SK-N-SH (cell line): ENCODE measurements at regions not wholly inside any gene's neighbourhood (a gene's known extent, or its start where the extent isn't known, plus 50 kb on each side); places are given as distances from the start of the nearest gene placed in this dataset.

Source experiments
- CTCF ChIP-seq: fragments of 200-600 bp; sonication (generic); IDR thresholded peaks from 2 replicates; pipeline ENCODE4 v1.6.1; 2017; ENCODE audit warnings: antibody characterized with exemption, mild to moderate bottlenecking, moderate library complexity
- ELF1 ChIP-seq: IDR thresholded peaks from 2 replicates; pipeline ENCODE4 v1.4.0; 2012
- SMC3 ChIP-seq: IDR thresholded peaks from 2 replicates; pipeline ENCODE4 v1.6.1; 2012; ENCODE audit warnings: low read depth, low read length, improper control_type of control experiment

DNA sequence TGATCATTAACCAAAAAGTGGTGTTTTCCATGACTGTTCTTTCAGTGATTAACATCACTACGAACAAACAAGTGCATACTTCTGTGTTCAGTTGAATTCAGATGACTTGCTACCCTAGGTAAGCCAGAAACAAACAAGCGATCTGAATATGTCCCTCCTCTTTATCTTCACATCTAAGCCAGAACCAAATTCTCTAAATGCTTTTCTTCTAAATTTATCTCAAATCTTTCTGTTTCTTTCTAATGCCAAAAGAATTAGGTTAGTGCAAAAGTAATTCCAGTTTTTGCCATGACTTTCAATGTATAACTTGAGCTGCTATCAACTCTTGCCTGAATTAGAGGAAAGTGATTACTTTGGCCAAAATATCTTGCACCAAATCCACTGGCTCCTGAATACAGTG, 481.2 kb downstream of the COL11A1 start:
- TF ChIP-seq ELF1 (no peak), CTCF (no peak), SMC3 (no peak)
